Trophoblast cell (in vitro differentiated cells and primary cell): ENCODE measurements at regions not wholly inside any gene's neighbourhood (a gene's known extent, or its start where the extent isn't known, plus 50 kb on each side); places are given as distances from the start of the nearest gene placed in this dataset.

Experiments used
- DNase-seq, 2 donors: peaks; one replicate each; pipeline ENCODE4 v3.0.0-alpha.2; 2016
- H2AFZ ChIP-seq: 2 replicates; pipeline ENCODE4 v1.6.1; 2013; ENCODE audit warnings: low read length, moderate library complexity, mild to moderate bottlenecking; ENCODE audit not compliant: insufficient read depth, poor library complexity
- H2AK5ac ChIP-seq: 2 replicates; pipeline ENCODE4 v1.6.1; 2013; ENCODE audit warnings: mild to moderate bottlenecking, low read length
- H2BK120ac ChIP-seq: 2 replicates; pipeline ENCODE4 v1.6.1; 2013; ENCODE audit warnings: low read length, mild to moderate bottlenecking, moderate library complexity; ENCODE audit not compliant: insufficient read depth, poor library complexity
- H2BK12ac ChIP-seq: 2 replicates; pipeline ENCODE4 v1.6.1; 2013; ENCODE audit warnings: mild to moderate bottlenecking, low read length, moderate library complexity
- H2BK5ac ChIP-seq: 2 replicates; pipeline ENCODE4 v1.6.1; 2013; ENCODE audit warnings: low read length, low read depth, moderate library complexity, mild to moderate bottlenecking; ENCODE audit not compliant: poor library complexity
- H3K14ac ChIP-seq: 2 replicates; pipeline ENCODE4 v1.6.1; 2013; ENCODE audit warnings: mild to moderate bottlenecking, low read length
- H3K18ac ChIP-seq: 2 replicates; pipeline ENCODE4 v1.6.1; 2013; ENCODE audit warnings: mild to moderate bottlenecking, low read length
- H3K23ac ChIP-seq: 2 replicates; pipeline ENCODE4 v1.6.1; 2013; ENCODE audit warnings: low read length
- H3K27ac ChIP-seq: 2 replicates; pipeline ENCODE4 v1.5.1; 2013; ENCODE audit warnings: low read depth, mild to moderate bottlenecking, inconsistent platforms, low read length, moderate library complexity
- H3K27me3 ChIP-seq: 2 replicates; pipeline ENCODE4 v1.6.1; 2013; ENCODE audit warnings: inconsistent platforms, mild to moderate bottlenecking, low read length, moderate library complexity; ENCODE audit not compliant: insufficient read depth
- H3K36me3 ChIP-seq, 2 experiments: 1 replicate in 1 of 2; 2 replicates in 1 of 2; pipeline ENCODE4 v1.6.1; 2013; ENCODE audit warnings: low read length in 2 of 2, mild to moderate bottlenecking in 2 of 2, moderate library complexity in 1 of 2; ENCODE audit not compliant: insufficient read depth in 2 of 2, control insufficient read depth in 1 of 2
- H3K4ac ChIP-seq: 2 replicates; pipeline ENCODE4 v1.6.1; 2013; ENCODE audit warnings: low read depth, mild to moderate bottlenecking, low read length, moderate library complexity
- H3K4me1 ChIP-seq, 2 experiments: 1 replicate in 1 of 2; 2 replicates in 1 of 2; pipeline ENCODE4 v1.6.1; 2013; ENCODE audit warnings: low read length in 2 of 2, mild to moderate bottlenecking in 2 of 2, moderate library complexity in 1 of 2; ENCODE audit not compliant: insufficient read depth in 2 of 2, control insufficient read depth in 1 of 2
- H3K4me2 ChIP-seq: 2 replicates; pipeline ENCODE4 v1.6.1; 2013; ENCODE audit warnings: inconsistent platforms, mild to moderate bottlenecking, low read length, moderate library complexity
- H3K4me3 ChIP-seq: 2 replicates; pipeline ENCODE4 v1.5.1; 2013; ENCODE audit warnings: mild to moderate bottlenecking, low read depth, low read length, inconsistent platforms
- H3K79me1 ChIP-seq: one replicate; pipeline ENCODE4 v1.6.1; 2013; ENCODE audit warnings: low read length
- H3K79me2 ChIP-seq: 2 replicates; pipeline ENCODE4 v1.6.1; 2013; ENCODE audit warnings: low read length, mild to moderate bottlenecking; ENCODE audit not compliant: control insufficient read depth, insufficient read depth, poor library complexity
- H3K9ac ChIP-seq: 2 replicates; pipeline ENCODE4 v1.6.1; 2013; ENCODE audit warnings: mild to moderate bottlenecking, low read length
- H3K9me3 ChIP-seq: 2 replicates; pipeline ENCODE4 v1.6.1; 2013; ENCODE audit warnings: low read depth, mild to moderate bottlenecking, control low read depth, inconsistent platforms, low read length; ENCODE audit not compliant: insufficient read depth
- H4K12ac ChIP-seq: 2 replicates; pipeline ENCODE4 v1.6.1; 2013; ENCODE audit warnings: low read depth, mild to moderate bottlenecking, low read length, moderate library complexity
- H4K8ac ChIP-seq: 2 replicates; pipeline ENCODE4 v1.6.1; 2013; ENCODE audit warnings: low read depth, mild to moderate bottlenecking, low read length, moderate library complexity
- H4K91ac ChIP-seq: one replicate; pipeline ENCODE4 v1.6.1; 2013; ENCODE audit warnings: low read depth, mild to moderate bottlenecking, low read length, moderate library complexity
- WGBS: extraction: QIAGEN DNeasy Blood & Tissue Kit; methylation state at CpG from one replicate; pipeline ENCODE4 v1.1.7; 2013; ENCODE audit warnings: missing lambda C conversion rate; ENCODE audit not compliant: insufficient read length, insufficient coverage; ENCODE audit errors: extremely low coverage; 5-methylcytosine and 5-hydroxymethylcytosine counted together

GRCh38 chr13:44141725-44142539 lies 231.7 kb upstream of the SERP2 start:
- peak overlapping the region; percentile 96 for H3K9ac ChIP-seq
- peak overlapping the region; percentile 65 for H3K4me2 ChIP-seq
- peak overlapping the region; percentile 97 for H4K8ac ChIP-seq
- WGBS, result no CpG with 5 or more reads among the region's 84 CpGs
- H2AK5ac ChIP-seq, result peak overlapping the region; percentile 97
- H2BK120ac ChIP-seq, result peak overlapping the region; percentile 65
- H3K27ac ChIP-seq, result peak overlapping the region; percentile 90
- H2BK12ac ChIP-seq, result no peak overlapping the region
- no peaks in the 10 kb centered on the region for H3K27me3 ChIP-seq
- H3K23ac ChIP-seq, result no peak overlapping the region
- DNase-seq, result peak; percentile 99
- H2AFZ ChIP-seq, result peak overlapping the region; percentile 75
- H3K4me3 ChIP-seq, result peak overlapping the region; percentile 69
- H3K4me1 ChIP-seq, result peaks cover 3% of the 10 kb centered on the region in 2 experiments
- H3K14ac ChIP-seq, result peak overlapping the region; percentile 97
- H3K36me3 ChIP-seq, result no peaks in the 10 kb centered on the region
- H3K4ac ChIP-seq, result peak overlapping the region; percentile 55
- peaks cover 6% of the 10 kb centered on the region for H3K79me2 ChIP-seq
- H3K9me3 ChIP-seq, result no peaks in the 10 kb centered on the region
- H4K12ac ChIP-seq, result peak overlapping the region; percentile 91
- peak overlapping the region; percentile 95 for H4K91ac ChIP-seq
- H3K79me1 ChIP-seq, result peaks cover 7% of the 10 kb centered on the region
- H2BK5ac ChIP-seq, result peak overlapping the region; percentile 95
- peak overlapping the region; percentile 85 for H3K18ac ChIP-seq

- Histone ChIP-seq H3K4me1 (peaks cover 3% of the 10 kb centered on the region in 2 experiments), H4K91ac (peak overlapping the region; percentile 26), H3K79me1 (peaks cover 7% of the 10 kb centered on the region), H2AFZ (peak overlapping the region; percentile 59), H3K23ac (no peak overlapping the region), H2BK12ac (no peak overlapping the region), H4K12ac (no peak overlapping the region), H3K4ac (no peak overlapping the region), H3K79me2 (peaks cover 6% of the 10 kb centered on the region), H3K4me3 (peak overlapping the region; percentile 38), H3K9ac (peak overlapping the region; percentile 96), H3K36me3 (no peaks in the 10 kb centered on the region), H3K27ac (no peak overlapping the region), H3K14ac (no peak overlapping the region), H2BK120ac (peak overlapping the region; percentile 35), H4K8ac (peak overlapping the region; percentile 80), H3K4me2 (peak overlapping the region; percentile 65), H3K27me3 (no peaks in the 10 kb centered on the region), H3K18ac (no peak overlapping the region), H3K9me3 (no peaks in the 10 kb centered on the region), H2AK5ac (no peak overlapping the region), H2BK5ac (no peak overlapping the region)
- WGBS, result no CpG with 5 or more reads among the region's 7 CpGs
- no peak for DNase-seq
These were observed 231.1 kb upstream of the SERP2 start for GRCh38 chr13:44142540-44142867.

GRCh38 chr13:44142941-44143665 lies 230.5 kb upstream of the SERP2 start:
- no peak overlapping the region for H3K4me3 ChIP-seq
- H2BK120ac ChIP-seq, result no peak overlapping the region
- H3K27ac ChIP-seq, result no peak overlapping the region
- H4K12ac ChIP-seq, result no peak overlapping the region
- H3K23ac ChIP-seq, result no peak overlapping the region
- no peaks in the 10 kb centered on the region for H3K36me3 ChIP-seq
- H3K14ac ChIP-seq, result no peak overlapping the region
- H3K18ac ChIP-seq, result no peak overlapping the region
- H3K27me3 ChIP-seq, result no peaks in the 10 kb centered on the region
- WGBS, result no CpG with 5 or more reads among the region's 4 CpGs
- no peak overlapping the region for H2BK5ac ChIP-seq
- H3K79me1 ChIP-seq, result peaks cover 7% of the 10 kb centered on the region
- H3K4me2 ChIP-seq, result no peak overlapping the region
- no peak overlapping the region for H3K4ac ChIP-seq
- H2BK12ac ChIP-seq, result no peak overlapping the region
- H3K4me1 ChIP-seq, result peaks cover 3 to 4% of the 10 kb centered on the region in 2 experiments
- DNase-seq, result peak in 1 of 2 donors; percentile 70
- H4K91ac ChIP-seq, result no peak overlapping the region
- H2AFZ ChIP-seq, result no peak overlapping the region
- H3K9ac ChIP-seq, result no peak overlapping the region
- no peak overlapping the region for H2AK5ac ChIP-seq
- peaks cover 6% of the 10 kb centered on the region for H3K79me2 ChIP-seq
- H4K8ac ChIP-seq, result no peak overlapping the region
- H3K9me3 ChIP-seq, result no peaks in the 10 kb centered on the region

- no peak overlapping the region for H3K18ac ChIP-seq
- WGBS, result no CpG with 5 or more reads among the region's 1 CpG
- H3K79me1 ChIP-seq, result peaks cover 6% of the 10 kb centered on the region
- no peak overlapping the region for H3K9ac ChIP-seq
- H4K8ac ChIP-seq, result no peak overlapping the region
- no peak overlapping the region for H3K27ac ChIP-seq
- H3K27me3 ChIP-seq, result no peaks in the 10 kb centered on the region
- no peak overlapping the region for H3K14ac ChIP-seq
- H4K91ac ChIP-seq, result no peak overlapping the region
- H2AFZ ChIP-seq, result no peak overlapping the region
- no peak overlapping the region for H3K4me3 ChIP-seq
- no peak overlapping the region for H4K12ac ChIP-seq
- H3K4me2 ChIP-seq, result no peak overlapping the region
- H2AK5ac ChIP-seq, result no peak overlapping the region
- H3K36me3 ChIP-seq, result no peaks in the 10 kb centered on the region
- no peak overlapping the region for H3K4ac ChIP-seq
- peaks cover 6% of the 10 kb centered on the region for H3K79me2 ChIP-seq
- H2BK12ac ChIP-seq, result no peak overlapping the region
- H3K23ac ChIP-seq, result no peak overlapping the region
- no peak overlapping the region for H2BK120ac ChIP-seq
- peaks cover 4% of the 10 kb centered on the region in 2 experiments for H3K4me1 ChIP-seq
- H3K9me3 ChIP-seq, result no peaks in the 10 kb centered on the region
- H2BK5ac ChIP-seq, result no peak overlapping the region
- no peak for DNase-seq
These were observed 227.5 kb upstream of the SERP2 start for GRCh38 chr13:44146138-44146537.
